Keratinocyte (primary cell): ENCODE measurements at regions not wholly inside any gene's neighbourhood (a gene's known extent, or its start where the extent isn't known, plus 50 kb on each side); places are given as distances from the start of the nearest gene placed in this dataset.

Source experiments
- DNase-seq: peaks from one replicate; pipeline ENCODE4 v3.0.0-alpha.2; 2011; ENCODE audit warnings: low read depth, missing footprints, low spot score
- FAIRE-seq: peaks from 2 replicates; lab custom pipeline; 2011; peaks lifted over from hg19 to GRCh38; lab: Jason Lieb, UNC
- H2AFZ ChIP-seq: 2 replicates; pipeline ENCODE4 v1.6.0; 2012; ENCODE audit warnings: low read length, control low read depth, inconsistent platforms; ENCODE audit not compliant: control insufficient read depth
- H3K27ac ChIP-seq: 2 replicates; pipeline ENCODE4 v1.5.1; 2011; ENCODE audit warnings: low read length; ENCODE audit not compliant: control insufficient read depth, insufficient read depth
- H3K27me3 ChIP-seq: 3 replicates; pipeline ENCODE4 v1.6.0; 2011; ENCODE audit warnings: low read length; ENCODE audit not compliant: control insufficient read depth, insufficient read depth; ENCODE audit errors: extremely low read depth
- H3K36me3 ChIP-seq, 2 experiments: 2 replicates in 1 of 2; 3 replicates in 1 of 2; pipeline ENCODE4 v1.5.1; 2011; ENCODE audit warnings: low read length in 2 of 2, mild to moderate bottlenecking in 1 of 2; ENCODE audit not compliant: control insufficient read depth in 2 of 2, insufficient read depth in 2 of 2; ENCODE audit errors: extremely low read depth in 1 of 2
- H3K4me1 ChIP-seq: 3 replicates; pipeline ENCODE4 v1.5.1; 2011; ENCODE audit warnings: low read length; ENCODE audit not compliant: control insufficient read depth, insufficient read depth; ENCODE audit errors: extremely low read depth
- H3K4me2 ChIP-seq: 3 replicates; pipeline ENCODE4 v1.6.0; 2011; ENCODE audit warnings: low read depth, low read length; ENCODE audit not compliant: control insufficient read depth, insufficient read depth; ENCODE audit errors: extremely low read depth
- H3K4me3 ChIP-seq, 3 experiments: fragments of 200-600 bp in 1 of 3; sonication (generic) in 1 of 3; 2 replicates in 2 of 3; 3 replicates in 1 of 3; pipeline ENCODE4 v1.5.1; 2011 to 2016; ENCODE audit warnings: low read length in 3 of 3, mild to moderate bottlenecking in 3 of 3, control low read depth in 2 of 3, inconsistent platforms in 1 of 3, low read depth in 1 of 3, mixed read lengths in 1 of 3, mixed run types in 1 of 3, moderate library complexity in 1 of 3; ENCODE audit not compliant: control insufficient read depth in 2 of 3, insufficient read depth in 2 of 3; ENCODE audit errors: extremely low read depth in 1 of 3
- H3K79me2 ChIP-seq: 2 replicates; pipeline ENCODE4 v1.6.0; 2012; ENCODE audit warnings: low read length; ENCODE audit not compliant: control insufficient read depth, insufficient read depth
- H3K9ac ChIP-seq: 3 replicates; pipeline ENCODE4 v1.6.0; 2011; ENCODE audit warnings: low read length; ENCODE audit not compliant: control insufficient read depth, insufficient read depth; ENCODE audit errors: extremely low read depth
- H3K9me1 ChIP-seq: 3 replicates; pipeline ENCODE4 v1.6.0; 2011; ENCODE audit warnings: low read length; ENCODE audit not compliant: control insufficient read depth, insufficient read depth; ENCODE audit errors: extremely low read depth
- H3K9me3 ChIP-seq: 2 replicates; pipeline ENCODE4 v1.5.1; 2012; ENCODE audit warnings: low read depth, low read length; ENCODE audit not compliant: control insufficient read depth
- H4K20me1 ChIP-seq: 3 replicates; pipeline ENCODE4 v1.6.0; 2011; ENCODE audit warnings: low read length; ENCODE audit not compliant: control insufficient read depth, insufficient read depth; ENCODE audit errors: extremely low read depth
- CTCF ChIP-seq, 3 experiments: IDR thresholded peaks in 1 of 3; conservative IDR thresholded peaks in 1 of 3; optimal IDR thresholded peaks in 1 of 3; 2 replicates in 2 of 3; 3 replicates in 1 of 3; pipeline versions ENCODE3 to v1.5.1; 2011; ENCODE audit warnings: low read length in 3 of 3, mild to moderate bottlenecking in 3 of 3, moderate library complexity in 2 of 3, control low read depth in 1 of 3, inconsistent platforms in 1 of 3; ENCODE audit not compliant: insufficient read depth in 2 of 3; ENCODE audit errors: extremely low read depth in 1 of 3
- EZH2 ChIP-seq: IDR thresholded peaks from one replicate; pipeline ENCODE4 v1.6.1; 2012; ENCODE audit warnings: inconsistent platforms, mild to moderate bottlenecking, low read length, moderate library complexity
- dilution Hi-C: fragments of 300-500 bp; cut with MboI; formaldehyde crosslinking; loops from one replicate; pipeline ENCODE4 v1.7.0; 2020; ENCODE audit warnings: low sequenced_read_pairs; ENCODE audit not compliant: extremely low pct_ligation_motif_present

- no peak overlapping the region for H2AFZ ChIP-seq
- FAIRE-seq = no peak
- no peak for TF ChIP-seq CTCF (optimal IDR thresholded peaks at IDR 0.05 in 1 of 3, IDR thresholded peaks at IDR 0.05 in 1 of 3, conservative IDR thresholded peaks at IDR 0.05 in 1 of 3; ENCODE audit: extremely low read depth in 1 of 3, insufficient read depth in 2 of 3, low read length in 3 of 3)
- TF ChIP-seq EZH2 = no peak
Observed at GRCh38 chr2:111685342-111685741, 198.7 kb downstream of the ANAPC1 start.

GRCh38 chr2:111686994-111687393 lies 197.0 kb downstream of the ANAPC1 start:
- Histone ChIP-seq H3K4me3 (no peak overlapping the region), H3K4me2 (no peak overlapping the region), H3K9me3 (no peaks in the 10 kb centered on the region), H3K36me3 (no peaks in the 10 kb centered on the region), H3K4me1 (no peaks in the 10 kb centered on the region), H3K9ac (no peak overlapping the region), H3K27me3 (no peaks in the 10 kb centered on the region), H3K27ac (no peak overlapping the region), H3K79me2 (no peaks in the 10 kb centered on the region), H3K9me1 (no peaks in the 10 kb centered on the region), H4K20me1 (no peaks in the 10 kb centered on the region), H2AFZ (no peak overlapping the region)
- DNase-seq = no peak
- dilution Hi-C loops = no loop called here
- TF ChIP-seq EZH2 (no peak), CTCF (optimal IDR thresholded peaks at IDR 0.05 in 1 of 3, IDR thresholded peaks at IDR 0.05 in 1 of 3, conservative IDR thresholded peaks at IDR 0.05 in 1 of 3; ENCODE audit: extremely low read depth in 1 of 3, insufficient read depth in 2 of 3, low read length in 3 of 3) (no peak)
- no peak for FAIRE-seq

More at GRCh38 chr2:111685342-111685741, 198.7 kb downstream of the ANAPC1 start:
- H3K4me3 ChIP-seq = no peak overlapping the region
- no peaks in the 10 kb centered on the region for H3K4me1 ChIP-seq
- no peaks in the 10 kb centered on the region for H3K79me2 ChIP-seq
- dilution Hi-C loops = no loop called here
- H3K9me1 ChIP-seq = no peaks in the 10 kb centered on the region
- no peak overlapping the region for H3K27ac ChIP-seq
- no peaks in the 10 kb centered on the region for H3K36me3 ChIP-seq
- H4K20me1 ChIP-seq = no peaks in the 10 kb centered on the region
- H3K27me3 ChIP-seq = no peaks in the 10 kb centered on the region
- H3K4me2 ChIP-seq = no peak overlapping the region
- no peak overlapping the region for H3K9ac ChIP-seq
- no peak for DNase-seq
- no peaks in the 10 kb centered on the region for H3K9me3 ChIP-seq
